NB4 (cell line): ENCODE measurements at regions not wholly inside any gene's neighbourhood (a gene's known extent, or its start where the extent isn't known, plus 50 kb on each side); places are given as distances from the start of the nearest gene placed in this dataset.

ENCODE experiments used
- DNase-seq: peaks from one replicate; pipeline ENCODE4 v3.0.0; 2010; ENCODE audit warnings: low read depth
- H3K4me3 ChIP-seq: one replicate; pipeline ENCODE4 v1.5.1; 2011; ENCODE audit warnings: mild to moderate bottlenecking, low read depth, low read length, moderate library complexity
- CTCF ChIP-seq: IDR thresholded peaks from one replicate; pipeline ENCODE4 v1.5.1; 2012; ENCODE audit warnings: low read depth, low read length
- MYC ChIP-seq: IDR thresholded peaks from 2 replicates; pipeline ENCODE4 v1.6.1; 2011; ENCODE audit warnings: low read depth, low read length
- POLR2A ChIP-seq: IDR thresholded peaks from 2 replicates; pipeline ENCODE4 v1.6.1; 2011; ENCODE audit warnings: mild to moderate bottlenecking; ENCODE audit not compliant: insufficient read length; ENCODE audit errors: extremely low read depth
- TF ChIP-seq, protein P1 (sequence below): IDR thresholded peaks from 2 replicates; pipeline ENCODE4 v1.6.1; 2011; ENCODE audit warnings: low read depth, low read length

DNA sequence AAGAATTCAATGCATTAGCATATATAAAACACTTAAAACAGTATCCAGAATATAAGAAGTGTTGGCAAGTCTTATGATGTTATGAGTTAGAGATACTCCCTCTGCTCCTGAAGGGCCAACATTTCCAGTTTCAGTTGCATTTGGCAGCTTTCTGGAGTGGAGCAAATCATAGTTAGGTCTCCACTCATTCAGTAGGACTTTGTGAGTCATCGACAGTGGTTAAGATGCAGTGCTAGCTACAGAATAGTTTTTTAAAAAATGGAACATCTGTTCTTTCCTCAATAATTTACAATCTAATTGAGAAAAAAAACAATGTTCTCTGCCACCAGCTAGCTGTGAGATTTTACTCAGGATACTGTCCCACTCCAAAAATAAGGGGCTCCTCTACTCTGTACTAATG, 389.1 kb downstream of the HLX start:
- no peak for DNase-seq
- TF ChIP-seq POLR2A = no peak
- no peak for TF ChIP-seq MYC
- no peak for TF ChIP-seq CTCF
- TF ChIP-seq, protein P1, sequence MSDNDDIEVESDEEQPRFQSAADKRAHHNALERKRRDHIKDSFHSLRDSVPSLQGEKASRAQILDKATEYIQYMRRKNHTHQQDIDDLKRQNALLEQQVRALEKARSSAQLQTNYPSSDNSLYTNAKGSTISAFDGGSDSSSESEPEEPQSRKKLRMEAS = no peak
- H3K4me3 ChIP-seq = no peak overlapping the region

DNA sequence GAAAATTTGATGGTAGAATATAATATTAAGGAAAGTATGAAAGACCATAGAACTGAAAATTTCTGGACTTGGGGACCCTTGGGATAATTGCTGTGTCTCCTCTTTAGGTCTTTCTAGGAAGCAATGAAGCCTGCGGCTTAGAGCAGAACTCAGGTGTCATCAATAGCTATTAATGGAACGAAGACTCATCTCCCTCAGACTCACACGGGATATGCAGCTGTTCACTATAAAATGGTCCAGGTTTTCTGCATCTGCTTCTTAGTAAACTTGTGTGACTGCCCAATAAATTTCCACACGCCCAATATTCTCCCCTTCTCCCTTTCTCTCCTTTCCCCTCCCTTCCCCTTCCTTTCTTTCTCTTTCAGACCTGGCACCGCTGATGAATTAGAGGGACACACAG, 392.5 kb downstream of the HLX start:
- H3K4me3 ChIP-seq = no peak overlapping the region
- TF ChIP-seq CTCF (no peak), MYC (no peak)
- DNase-seq = no peak

DNA sequence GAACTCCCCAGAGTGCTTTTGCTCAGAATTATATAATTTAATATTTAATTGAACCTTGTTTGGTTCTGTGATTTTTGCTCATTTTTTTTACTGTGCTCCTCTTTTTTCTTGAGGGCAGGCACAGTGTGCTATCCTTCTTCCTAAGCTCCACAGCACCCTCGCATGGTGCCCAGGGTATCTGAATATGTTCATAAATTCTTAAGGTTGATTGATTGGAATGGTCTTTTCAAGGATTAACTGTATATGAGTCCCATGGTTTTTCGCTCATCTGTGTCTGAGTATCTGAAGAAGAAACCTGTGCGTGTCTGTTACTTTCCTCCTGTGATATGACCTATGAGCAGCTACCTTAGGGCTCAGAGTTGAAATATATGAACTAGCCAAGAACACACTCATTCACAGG, 393.7 kb downstream of the HLX start:
- no peak for DNase-seq
- H3K4me3 ChIP-seq = no peak overlapping the region
- TF ChIP-seq POLR2A (no peak), MYC (no peak), CTCF (no peak)
- TF ChIP-seq, protein P1 = no peak

DNA sequence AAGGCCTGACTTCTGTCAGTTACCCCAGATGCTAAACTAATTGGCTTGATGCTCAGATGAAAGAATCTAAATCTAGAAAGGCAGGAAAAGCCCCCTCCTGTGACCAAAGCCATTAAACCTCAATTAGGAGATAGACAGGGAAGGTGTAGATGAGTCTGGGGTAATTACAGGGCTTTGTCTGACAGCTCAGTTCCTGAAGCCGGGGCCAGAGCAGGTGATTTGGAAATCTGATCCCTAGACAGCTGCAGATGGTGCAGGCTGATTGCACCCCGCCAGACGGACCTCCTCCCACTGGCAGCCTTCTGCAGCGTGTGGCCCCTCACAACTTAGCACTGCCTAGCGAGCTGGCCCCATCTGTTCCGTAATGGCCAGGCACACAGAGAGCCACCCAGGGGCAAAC, 395.1 kb downstream of the HLX start:
- no peak for DNase-seq
- no peak for TF ChIP-seq POLR2A
- TF ChIP-seq, protein P1 = no peak
- TF ChIP-seq MYC = no peak
- no peak for TF ChIP-seq CTCF
- no peak overlapping the region for H3K4me3 ChIP-seq

DNA sequence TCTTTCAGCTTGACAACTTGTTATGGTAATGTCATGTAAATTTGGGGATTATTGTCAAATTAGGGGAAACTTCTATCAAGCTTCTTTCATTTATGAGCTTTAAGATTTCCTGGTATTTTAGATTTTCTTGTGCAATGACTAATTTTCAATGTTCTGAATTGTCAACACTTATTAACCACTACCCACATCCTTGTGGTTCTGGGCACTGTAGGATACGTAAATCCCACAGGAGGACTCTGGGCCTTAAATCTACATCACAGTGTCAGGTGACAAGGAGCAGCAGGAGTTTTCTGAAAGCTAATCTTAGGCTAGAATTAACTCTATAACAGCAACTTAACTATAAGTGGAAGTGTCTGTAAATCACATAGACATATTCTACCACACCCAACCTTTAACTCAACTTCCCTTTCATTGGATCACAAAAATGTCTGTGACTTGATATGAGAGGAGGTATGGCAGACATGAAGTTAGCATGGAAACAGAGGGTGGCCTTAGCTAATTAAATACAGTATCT, 397.7 kb downstream of the HLX start:
- TF ChIP-seq, protein P1 = no peak
- TF ChIP-seq MYC = no peak
- TF ChIP-seq CTCF = no peak
- no peak for TF ChIP-seq POLR2A
- no peak for DNase-seq
- no peak overlapping the region for H3K4me3 ChIP-seq

DNA sequence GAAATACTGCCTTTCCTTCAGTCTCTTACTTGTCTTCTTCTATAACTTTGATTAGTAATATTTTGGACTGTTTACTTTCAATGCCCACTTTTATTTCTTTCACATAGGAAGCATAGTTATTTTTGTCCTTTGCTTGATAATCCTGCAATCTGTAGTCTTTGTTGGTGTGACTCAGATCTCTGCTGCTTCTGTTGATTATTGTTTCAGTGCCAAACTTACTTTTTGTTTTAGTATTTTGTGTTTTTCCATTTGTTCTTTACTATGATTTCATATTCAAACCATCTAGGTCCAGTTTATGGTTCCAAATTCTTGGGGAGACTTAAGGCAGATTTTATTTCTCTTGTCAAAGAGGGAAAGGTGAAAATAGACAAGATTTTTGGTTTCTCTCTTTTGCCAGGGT, 399.9 kb downstream of the HLX start:
- H3K4me3 ChIP-seq = no peak overlapping the region
- TF ChIP-seq MYC = no peak
- no peak for TF ChIP-seq CTCF
- no peak for TF ChIP-seq POLR2A
- TF ChIP-seq, protein P1 = no peak
- DNase-seq = no peak
